T1000 (cell line): ENCODE measurements at regions not wholly inside any gene's neighbourhood (a gene's known extent, or its start where the extent isn't known, plus 50 kb on each side); places are given as distances from the start of the nearest gene placed in this dataset.
"Not testable (repeated sequence)": the region's sequence is repeated elsewhere in the genome, so short reads cannot be mapped to it uniquely, and the experiment has no call there.

Source experiments
- DNase-seq: peaks from one replicate; lab custom pipeline; 2025; ENCODE audit warnings: mixed read lengths; lab: John Stamatoyannopoulos, UW

- no peak for DNase-seq
Observed at GRCh38 chr2:2797797-2798196, 466.7 kb upstream of the MYT1L start.

GRCh38 chr2:2796207-2796606 lies 465.1 kb upstream of the MYT1L start:
- no peak for DNase-seq

GRCh38 chr2:2795438-2796091 lies 464.5 kb upstream of the MYT1L start:
- no peak for DNase-seq

- no peak for DNase-seq
Observed at GRCh38 chr2:2793925-2794560, 463.0 kb upstream of the MYT1L start.

GRCh38 chr2:2793514-2793913 lies 462.4 kb upstream of the MYT1L start:
- no peak for DNase-seq

GRCh38 chr2:2791606-2792005 lies 460.5 kb upstream of the MYT1L start:
- no peak for DNase-seq

GRCh38 chr2:2791031-2791430 lies 460.0 kb upstream of the MYT1L start:
- DNase-seq = no peak

- DNase-seq = no peak
Observed at GRCh38 chr2:2788076-2788475, 457.0 kb upstream of the MYT1L start.

- DNase-seq = no peak
Observed at GRCh38 chr2:2787301-2787907, 456.3 kb upstream of the MYT1L start.

- DNase-seq = no peak
Observed at GRCh38 chr2:2782007-2782406, 450.9 kb upstream of the MYT1L start.

GRCh38 chr2:2779727-2780126 lies 448.7 kb upstream of the MYT1L start:
- DNase-seq = no peak

GRCh38 chr2:2777876-2778275 lies 446.8 kb upstream of the MYT1L start:
- DNase-seq = no peak

GRCh38 chr2:2777213-2777612 lies 446.1 kb upstream of the MYT1L start:
- DNase-seq = no peak

GRCh38 chr2:2775018-2775417 lies 443.9 kb upstream of the MYT1L start:
- DNase-seq = no peak

GRCh38 chr2:2773692-2774091 lies 442.6 kb upstream of the MYT1L start:
- DNase-seq = no peak

GRCh38 chr2:2773080-2773479 lies 442.0 kb upstream of the MYT1L start:
- DNase-seq = not testable (repeated sequence)

GRCh38 chr2:2771721-2772411 lies 440.8 kb upstream of the MYT1L start:
- DNase-seq = no peak

GRCh38 chr2:2769481-2770431 lies 438.7 kb upstream of the MYT1L start:
- no peak for DNase-seq

GRCh38 chr2:2768476-2768875 lies 437.4 kb upstream of the MYT1L start:
- no peak for DNase-seq

- no peak for DNase-seq
Observed at GRCh38 chr2:2767837-2768236, 436.8 kb upstream of the MYT1L start.

GRCh38 chr2:2765839-2766495 lies 434.9 kb upstream of the MYT1L start:
- no peak for DNase-seq
